Natural killer cell (primary cell): ENCODE measurements at regions not wholly inside any gene's neighbourhood (a gene's known extent, or its start where the extent isn't known, plus 50 kb on each side); places are given as distances from the start of the nearest gene placed in this dataset.

Source experiments
- ATAC-seq, 3 donors: fragments of 150-1000 bp in 2 of 3; fragments of 200-7000 bp in 1 of 3; cut with Tn5 transposase; 1 replicate in 1 of 3; 2 replicates in 2 of 3; pipeline ENCODE4 v1.10.0; 2021; ENCODE audit warnings: mild to moderate bottlenecking in 2 of 3, moderate library complexity in 2 of 3
- DNase-seq, 2 donors: peaks; one replicate each; pipeline versions ENCODE4 v3.0.0 to v3.0.0-alpha.2; 2013 to 2021; ENCODE audit warnings: mixed read lengths in 1 of 2
- H3K27ac ChIP-seq: one replicate; pipeline ENCODE4 v1.5.1; 2013; ENCODE audit warnings: mild to moderate bottlenecking, low read length
- H3K27me3 ChIP-seq: one replicate; pipeline ENCODE4 v1.6.1; 2013; ENCODE audit warnings: low read length; ENCODE audit not compliant: control insufficient read depth, insufficient read depth
- H3K36me3 ChIP-seq: one replicate; pipeline ENCODE4 v1.6.1; 2013; ENCODE audit warnings: low read length; ENCODE audit not compliant: control insufficient read depth, insufficient read depth
- H3K4me1 ChIP-seq: one replicate; pipeline ENCODE4 v1.6.1; 2013; ENCODE audit warnings: low read length; ENCODE audit not compliant: control insufficient read depth, insufficient read depth
- H3K4me3 ChIP-seq: one replicate; pipeline ENCODE4 v1.5.1; 2013; ENCODE audit warnings: low read length
- H3K9me3 ChIP-seq: one replicate; pipeline ENCODE4 v1.6.1; 2013; ENCODE audit warnings: low read length; ENCODE audit not compliant: control insufficient read depth, insufficient read depth
- H3K27ac Mint-ChIP-seq, 2 donors: one replicate each; pipeline ENCODE4 v1.8.0; 2022; ENCODE audit warnings: mild to moderate bottlenecking in 2 of 2, mixed read lengths in 2 of 2, moderate library complexity in 1 of 2
- H3K27me3 Mint-ChIP-seq, 2 donors: one replicate each; pipeline ENCODE4 v1.8.0; 2022; ENCODE audit warnings: low read depth in 2 of 2, mixed read lengths in 2 of 2
- H3K36me3 Mint-ChIP-seq: one replicate; pipeline ENCODE4 v1.8.0; 2022; ENCODE audit warnings: mixed read lengths
- H3K4me1 Mint-ChIP-seq, 2 donors: one replicate each; pipeline ENCODE4 v1.8.0; 2022; ENCODE audit warnings: mixed read lengths in 2 of 2
- H3K4me3 Mint-ChIP-seq: one replicate; pipeline ENCODE4 v1.8.0; 2022; ENCODE audit warnings: mild to moderate bottlenecking, moderate library complexity, mixed read lengths
- H3K9me3 Mint-ChIP-seq, 2 donors: one replicate each; pipeline ENCODE4 v1.8.0; 2022; ENCODE audit warnings: mixed read lengths in 2 of 2
- CTCF ChIP-seq: fragments of 200-600 bp; IDR thresholded peaks from one replicate; pipeline ENCODE4 v1.8.0; 2022; ENCODE audit warnings: antibody characterized with exemption
- WGBS: methylation state at CpG from one replicate; pipeline ENCODE4 v1.1.7; 2013; ENCODE audit warnings: missing lambda C conversion rate; ENCODE audit not compliant: insufficient coverage; 5-methylcytosine and 5-hydroxymethylcytosine counted together
- intact Hi-C: fragments of 100-400 bp; cut with micrococcal nuclease; formaldehyde crosslinking; loops from one replicate; pipeline ENCODE4 v1.14.2; 2022

- no peak for TF ChIP-seq CTCF
- Mint-ChIP-seq H3K4me3 (no peak overlapping the region), H3K27me3 (peaks cover 0 to 6% of the 10 kb centered on the region in 2 donors), H3K27ac (no peak overlapping the region), H3K36me3 (no peaks in the 10 kb centered on the region), H3K4me1 (no peaks in the 10 kb centered on the region), H3K9me3 (no peaks in the 10 kb centered on the region)
- ATAC-seq, result no peak
- WGBS, result 97% methylated on average over 3 of the region's 3 CpGs
- intact Hi-C loops, result no loop called here
- Histone ChIP-seq H3K27me3 (no peaks in the 10 kb centered on the region), H3K9me3 (no peaks in the 10 kb centered on the region), H3K4me1 (no peaks in the 10 kb centered on the region), H3K4me3 (no peak overlapping the region), H3K27ac (no peak overlapping the region), H3K36me3 (no peaks in the 10 kb centered on the region)
- DNase-seq, result no peak
Measured at GRCh38 chr15:94002041-94002440, 229.3 kb upstream of the MCTP2 start.

- intact Hi-C loops, result no loop called here
- no peak overlapping the region for H3K4me3 Mint-ChIP-seq
- no peaks in the 10 kb centered on the region for H3K36me3 Mint-ChIP-seq
- no peaks in the 10 kb centered on the region for H3K9me3 ChIP-seq
- no peak overlapping the region for H3K27ac Mint-ChIP-seq
- H3K4me1 ChIP-seq, result no peaks in the 10 kb centered on the region
- no peak for ATAC-seq
- no peaks in the 10 kb centered on the region for H3K27me3 Mint-ChIP-seq
- no peak overlapping the region for H3K4me3 ChIP-seq
- no peak for DNase-seq
- no peaks in the 10 kb centered on the region for H3K9me3 Mint-ChIP-seq
- no peaks in the 10 kb centered on the region for H3K36me3 ChIP-seq
- H3K27me3 ChIP-seq, result no peaks in the 10 kb centered on the region
- H3K27ac ChIP-seq, result no peak overlapping the region
- WGBS, result 83% methylated on average over 3 of the region's 3 CpGs
- no peak for TF ChIP-seq CTCF
- no peaks in the 10 kb centered on the region for H3K4me1 Mint-ChIP-seq
Measured at GRCh38 chr15:94001255-94001801, 230.0 kb upstream of the MCTP2 start.

DNA sequence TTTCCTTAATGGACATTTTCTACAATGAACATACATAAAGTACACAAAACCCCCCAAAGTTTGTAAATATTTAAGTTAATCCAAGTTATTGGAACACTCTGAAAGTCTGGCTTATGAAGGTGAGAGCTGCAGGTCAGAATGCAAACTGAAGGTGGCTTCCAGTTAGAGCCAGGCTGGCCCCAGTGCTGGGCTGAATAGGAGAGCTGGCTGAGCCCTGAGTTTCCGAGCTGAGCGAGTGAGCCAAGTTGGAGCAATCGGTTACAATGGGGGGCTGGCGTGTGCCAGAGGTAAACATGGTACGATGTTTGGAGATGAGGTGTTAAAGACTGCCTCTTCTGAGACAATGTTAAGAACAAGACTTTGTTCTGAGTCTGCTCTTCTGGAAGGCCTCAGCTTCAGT lies 230.8 kb upstream of the MCTP2 start:
- no peaks in the 10 kb centered on the region for H3K9me3 Mint-ChIP-seq
- TF ChIP-seq CTCF, result no peak
- no peak overlapping the region for H3K27ac Mint-ChIP-seq
- intact Hi-C loops, result no loop called here
- WGBS, result 94% methylated on average over 5 of the region's 5 CpGs
- H3K36me3 ChIP-seq, result no peaks in the 10 kb centered on the region
- no peak overlapping the region for H3K27ac ChIP-seq
- ATAC-seq, result no peak
- H3K4me1 ChIP-seq, result no peaks in the 10 kb centered on the region
- H3K27me3 ChIP-seq, result no peaks in the 10 kb centered on the region
- no peaks in the 10 kb centered on the region for H3K27me3 Mint-ChIP-seq
- no peak overlapping the region for H3K4me3 Mint-ChIP-seq
- H3K36me3 Mint-ChIP-seq, result no peaks in the 10 kb centered on the region
- no peaks in the 10 kb centered on the region for H3K4me1 Mint-ChIP-seq
- no peaks in the 10 kb centered on the region for H3K9me3 ChIP-seq
- H3K4me3 ChIP-seq, result no peak overlapping the region
- DNase-seq, result no peak

DNA sequence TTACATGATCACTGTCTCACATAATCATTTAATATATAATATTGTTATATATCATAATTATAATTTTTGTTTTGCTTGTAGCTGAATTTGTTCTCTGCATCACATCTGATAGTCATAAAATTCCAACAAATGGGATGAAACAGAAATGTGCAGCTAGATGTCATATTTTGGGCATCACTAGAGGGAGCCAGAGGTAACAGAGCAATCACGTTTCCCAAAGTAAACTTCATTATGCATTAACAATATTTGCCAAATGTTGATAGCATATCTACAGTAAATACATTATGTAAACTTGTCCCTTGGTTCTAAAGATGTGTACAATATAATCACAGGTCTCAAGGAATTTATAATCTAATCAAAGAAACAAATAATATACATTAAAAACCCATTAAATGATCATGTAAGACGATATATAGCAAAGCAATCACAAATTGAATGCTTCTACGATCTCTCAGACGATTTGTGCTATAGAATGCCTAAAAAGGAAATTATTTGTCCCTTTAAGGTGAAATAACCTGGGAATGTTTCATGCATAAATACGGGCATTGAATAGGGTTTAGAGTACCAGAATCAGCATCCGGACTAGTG lies 234.2 kb upstream of the MCTP2 start:
- no peaks in the 10 kb centered on the region for H3K9me3 ChIP-seq
- intact Hi-C loops, result loop anchor here (10.0 kb wide), 1 partner anchor 328 kb away; no protein-coding TSS in a partner anchor
- no peaks in the 10 kb centered on the region for H3K27me3 Mint-ChIP-seq
- H3K4me1 ChIP-seq, result no peaks in the 10 kb centered on the region
- H3K27me3 ChIP-seq, result no peaks in the 10 kb centered on the region
- H3K27ac ChIP-seq, result no peak overlapping the region
- no peaks in the 10 kb centered on the region for H3K9me3 Mint-ChIP-seq
- no peak for ATAC-seq
- H3K27ac Mint-ChIP-seq, result no peak overlapping the region
- peak; percentile 90 for TF ChIP-seq CTCF
- DNase-seq, result peak in 1 of 2 donors; percentile 20
- no peaks in the 10 kb centered on the region for H3K36me3 ChIP-seq
- H3K36me3 Mint-ChIP-seq, result no peaks in the 10 kb centered on the region
- WGBS, result 71% methylated on average over 5 of the region's 6 CpGs
- no peak overlapping the region for H3K4me3 ChIP-seq
- H3K4me1 Mint-ChIP-seq, result no peaks in the 10 kb centered on the region
- no peak overlapping the region for H3K4me3 Mint-ChIP-seq
